ENCODE measurements at regions not wholly inside any gene's neighbourhood (a gene's known extent, or its start where the extent isn't known, plus 50 kb on each side); places are given as distances from the start of the nearest gene placed in this dataset.

- H3K9me3 ChIP-seq = no peaks in the 10 kb centered on the region
- no peak for ATAC-seq
- no peak for TF ChIP-seq POLR2A (IDR thresholded peaks at IDR 0.05)
- no peak for TF ChIP-seq POLR2AphosphoS5 (IDR thresholded peaks at IDR 0.05)
- H3K36me3 ChIP-seq = no peaks in the 10 kb centered on the region
- H3K4me1 ChIP-seq = no peaks in the 10 kb centered on the region
- 30 to 64% methylated on average over 5 of the region's 5 CpGs for WGBS, 2 donors (ENCODE audit: low coverage in 1 of 2)
- no peak overlapping the region for H3K4me3 ChIP-seq
- no peak overlapping the region for H3K27ac ChIP-seq
- no peaks in the 10 kb centered on the region for H3K27me3 ChIP-seq
Measured at GRCh38 chr18:53752781-53753367, 471.6 kb downstream of the MBD2 start.

GRCh38 chr18:53749766-53750165 is 474.7 kb downstream of the MBD2 start:
- Histone ChIP-seq H3K4me3 (no peak overlapping the region), H3K36me3 (no peaks in the 10 kb centered on the region), H3K4me1 (no peaks in the 10 kb centered on the region), H3K27me3 (no peaks in the 10 kb centered on the region), H3K9me3 (no peaks in the 10 kb centered on the region), H3K27ac (no peak overlapping the region)
- WGBS, 2 donors (ENCODE audit: low coverage in 1 of 2) = 73 to 76% methylated on average over 5 of the region's 5 CpGs
- no peak for TF ChIP-seq EP300 (IDR thresholded peaks at IDR 0.05)
- TF ChIP-seq POLR2A (IDR thresholded peaks at IDR 0.05) = no peak
- TF ChIP-seq CTCF (IDR thresholded peaks at IDR 0.05) = no peak
- no peak for TF ChIP-seq POLR2AphosphoS5 (IDR thresholded peaks at IDR 0.05)
- no peak for ATAC-seq

DNA sequence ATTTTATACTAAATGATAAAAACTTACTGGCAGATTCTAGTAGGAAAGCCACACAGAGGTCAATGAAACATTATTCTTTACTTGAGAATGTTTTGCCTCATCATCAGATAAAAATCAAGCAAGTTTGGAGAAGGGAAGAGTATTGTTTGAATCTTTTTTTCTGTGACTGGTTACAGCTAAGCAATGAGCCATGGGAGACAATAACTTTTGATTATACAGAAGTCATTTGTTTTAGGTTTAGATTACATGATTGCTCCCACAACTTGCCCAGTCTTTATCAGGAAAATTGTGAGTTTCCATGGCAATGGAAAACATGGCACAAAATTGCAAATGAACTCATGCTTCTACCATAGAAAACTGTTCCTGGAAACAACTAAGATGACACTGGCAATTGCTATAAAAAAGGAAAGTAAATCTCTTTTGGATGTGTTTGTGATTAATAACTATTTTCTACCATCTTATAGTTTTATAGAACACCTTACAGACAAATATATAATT is 476.8 kb downstream of the MBD2 start:
- H3K36me3 ChIP-seq = no peaks in the 10 kb centered on the region
- no peak for ATAC-seq
- no peaks in the 10 kb centered on the region for H3K4me1 ChIP-seq
- no peak overlapping the region for H3K27ac ChIP-seq
- H3K27me3 ChIP-seq = no peaks in the 10 kb centered on the region
- H3K9me3 ChIP-seq = no peaks in the 10 kb centered on the region
- no peak for TF ChIP-seq POLR2A (IDR thresholded peaks at IDR 0.05)
- TF ChIP-seq POLR2AphosphoS5 (IDR thresholded peaks at IDR 0.05) = no peak
- TF ChIP-seq CTCF (IDR thresholded peaks at IDR 0.05) = no peak
- no peak for TF ChIP-seq EP300 (IDR thresholded peaks at IDR 0.05)
- no peak overlapping the region for H3K4me3 ChIP-seq

DNA sequence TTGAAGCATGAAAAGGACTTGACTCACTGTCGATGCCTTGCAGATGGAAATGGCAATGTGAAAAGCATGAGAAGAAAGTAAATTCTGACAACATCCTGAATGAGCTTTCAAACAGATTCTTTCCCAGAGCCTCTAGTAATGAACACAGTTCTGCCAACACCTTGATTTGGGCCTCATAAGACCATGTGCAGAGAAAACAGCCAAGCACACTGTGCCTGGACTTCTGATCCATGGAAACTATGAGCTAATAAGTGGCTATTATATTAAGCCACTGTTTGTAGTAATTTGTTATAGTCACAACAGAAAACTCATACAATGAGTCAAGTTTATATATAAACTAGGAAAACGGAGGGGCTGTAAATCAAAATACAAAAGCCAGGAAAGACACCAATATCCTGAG is 477.3 kb downstream of the MBD2 start:
- Histone ChIP-seq H3K36me3 (no peaks in the 10 kb centered on the region), H3K4me3 (no peak overlapping the region), H3K9me3 (no peaks in the 10 kb centered on the region), H3K27me3 (no peaks in the 10 kb centered on the region), H3K4me1 (no peaks in the 10 kb centered on the region), H3K27ac (no peak overlapping the region)
- 44 to 73% methylated on average over 1 to 2 of the region's 2 CpGs for WGBS, 2 donors (ENCODE audit: low coverage in 1 of 2)
- no peak for TF ChIP-seq CTCF (IDR thresholded peaks at IDR 0.05)
- no peak for ATAC-seq

- H3K4me3 ChIP-seq = no peak overlapping the region
- no peaks in the 10 kb centered on the region for H3K9me3 ChIP-seq
- WGBS, 2 donors (ENCODE audit: low coverage in 1 of 2) = 0 to 43% methylated on average over 1 of the region's 1 CpG
- no peak overlapping the region for H3K27ac ChIP-seq
- no peaks in the 10 kb centered on the region for H3K27me3 ChIP-seq
- no peaks in the 10 kb centered on the region for H3K4me1 ChIP-seq
- no peak for ATAC-seq
- no peaks in the 10 kb centered on the region for H3K36me3 ChIP-seq
- no peak for TF ChIP-seq EP300 (IDR thresholded peaks at IDR 0.05)
- TF ChIP-seq POLR2AphosphoS5 (IDR thresholded peaks at IDR 0.05) = no peak
- TF ChIP-seq CTCF (IDR thresholded peaks at IDR 0.05) = no peak
- no peak for TF ChIP-seq POLR2A (IDR thresholded peaks at IDR 0.05)
Measured at GRCh38 chr18:53745986-53746385, 478.5 kb downstream of the MBD2 start.
